HEK293T (cell line): ENCODE measurements at regions not wholly inside any gene's neighbourhood (a gene's known extent, or its start where the extent isn't known, plus 50 kb on each side); places are given as distances from the start of the nearest gene placed in this dataset.
"Not testable (repeated sequence)": the region's sequence is repeated elsewhere in the genome, so short reads cannot be mapped to it uniquely, and the experiment has no call there.

Experiments
- CTCF ChIA-PET: fragments of 350-600 bp; formaldehyde crosslinking; extraction: SDS; loops from one replicate; lab custom pipeline; 2021; ENCODE audit warnings: antibody characterized with exemption, inconsistent platforms; lab: Yijun Ruan, JAX
- POLR2A ChIA-PET: fragments of 350-600 bp; formaldehyde crosslinking; extraction: SDS; loops from one replicate; lab custom pipeline; 2020; ENCODE audit warnings: antibody characterized with exemption, inconsistent platforms; lab: Yijun Ruan, JAX
- DNase-seq: peaks from one replicate; pipeline ENCODE4 v3.0.0; 2012; ENCODE audit warnings: mixed read lengths; ENCODE audit errors: extremely low spot score
- ARNT ChIP-seq: fragments of 450-650 bp; IDR thresholded peaks from 2 replicates; pipeline ENCODE4 v1.6.1; 2017; ENCODE audit warnings: mild to moderate bottlenecking
- BHLHE40 ChIP-seq: fragments of 450-650 bp; IDR thresholded peaks from 2 replicates; pipeline ENCODE4 v1.6.1; 2016; ENCODE audit warnings: mild to moderate bottlenecking, moderate library complexity, borderline replicate concordance
- CTBP1 ChIP-seq: fragments of 450-650 bp; IDR thresholded peaks from 2 replicates; pipeline ENCODE4 v1.6.1; 2016; ENCODE audit warnings: borderline replicate concordance
- ELF4 ChIP-seq: fragments of 450-650 bp; IDR thresholded peaks from 2 replicates; pipeline ENCODE4 v1.6.1; 2017; ENCODE audit warnings: antibody characterized with exemption
- FOXA1 ChIP-seq: fragments of 450-650 bp; IDR thresholded peaks from 2 replicates; pipeline ENCODE4 v1.6.1; 2016; ENCODE audit warnings: mild to moderate bottlenecking
- FOXK2 ChIP-seq: fragments of 450-650 bp; IDR thresholded peaks from 2 replicates; pipeline ENCODE4 v1.6.1; 2016; ENCODE audit warnings: mild to moderate bottlenecking
- FOXM1 ChIP-seq: fragments of 450-650 bp; IDR thresholded peaks from 2 replicates; pipeline ENCODE4 v1.6.1; 2017; ENCODE audit warnings: mild to moderate bottlenecking, borderline replicate concordance
- HDGF ChIP-seq: fragments of 450-650 bp; IDR thresholded peaks from 2 replicates; pipeline ENCODE4 v1.6.1; 2017; ENCODE audit warnings: antibody characterized with exemption, borderline replicate concordance
- L3MBTL2 ChIP-seq: fragments of 450-650 bp; conservative IDR thresholded peaks from 2 replicates; pipeline ENCODE4 v1.6.1; 2016; ENCODE audit warnings: mild to moderate bottlenecking
- NFRKB ChIP-seq: fragments of 450-650 bp; IDR thresholded peaks from 2 replicates; pipeline ENCODE4 v1.6.1; 2016; ENCODE audit warnings: mild to moderate bottlenecking, moderate library complexity
- SP1 ChIP-seq: fragments of 450-650 bp; IDR thresholded peaks from 2 replicates; pipeline ENCODE4 v1.6.1; 2017
- SUZ12 ChIP-seq: fragments of 450-650 bp; IDR thresholded peaks from 2 replicates; pipeline ENCODE4 v1.6.1; 2016; ENCODE audit warnings: mild to moderate bottlenecking
- TARDBP ChIP-seq: fragments of 450-650 bp; IDR thresholded peaks from 2 replicates; pipeline ENCODE4 v1.6.1; 2016
- ZNF384 ChIP-seq: fragments of 450-650 bp; IDR thresholded peaks from 2 replicates; pipeline ENCODE4 v1.6.1; 2016
- TF ChIP-seq, protein P1 (sequence below): fragments of 450-650 bp; IDR thresholded peaks from 2 replicates; pipeline ENCODE4 v1.6.1; 2016

DNA sequence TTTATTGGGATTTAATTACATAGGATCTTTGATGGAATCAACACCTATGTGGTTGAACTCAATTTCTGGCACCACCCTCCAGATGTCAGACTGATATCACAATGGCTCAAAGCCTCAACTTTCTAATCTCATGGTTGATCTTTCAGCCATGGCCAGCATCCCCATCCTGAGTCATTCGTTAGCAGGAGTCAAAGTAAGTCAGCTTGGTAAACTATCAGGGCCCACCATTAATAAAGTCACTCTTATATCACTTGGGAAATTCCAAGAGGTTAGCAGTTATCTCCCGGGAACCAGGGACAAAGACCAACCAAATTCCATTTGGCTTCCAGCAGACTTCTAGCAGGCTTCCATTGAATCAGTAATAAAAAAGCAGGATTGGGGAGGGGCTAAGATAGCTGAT is 50.7 kb upstream of the TNFSF4 start:
- POLR2A ChIA-PET, result no interaction called here
- CTCF ChIA-PET, result no interaction called here

GRCh38 chr1:173258479-173259264 is 51.5 kb upstream of the TNFSF4 start:
- ChIA-PET POLR2A (no interaction called here), CTCF (interaction anchor here (0.8 kb wide), 1 partner anchor 189 kb away, joined by 3 read pairs; no protein-coding TSS in a partner anchor)
- no peak for DNase-seq
- no peak for TF ChIP-seq ELF4
- no peak for TF ChIP-seq FOXA1
- no peak for TF ChIP-seq SP1
- TF ChIP-seq ARNT, result no peak
- no peak for TF ChIP-seq TARDBP
- TF ChIP-seq FOXM1, result no peak
- TF ChIP-seq, protein P1, sequence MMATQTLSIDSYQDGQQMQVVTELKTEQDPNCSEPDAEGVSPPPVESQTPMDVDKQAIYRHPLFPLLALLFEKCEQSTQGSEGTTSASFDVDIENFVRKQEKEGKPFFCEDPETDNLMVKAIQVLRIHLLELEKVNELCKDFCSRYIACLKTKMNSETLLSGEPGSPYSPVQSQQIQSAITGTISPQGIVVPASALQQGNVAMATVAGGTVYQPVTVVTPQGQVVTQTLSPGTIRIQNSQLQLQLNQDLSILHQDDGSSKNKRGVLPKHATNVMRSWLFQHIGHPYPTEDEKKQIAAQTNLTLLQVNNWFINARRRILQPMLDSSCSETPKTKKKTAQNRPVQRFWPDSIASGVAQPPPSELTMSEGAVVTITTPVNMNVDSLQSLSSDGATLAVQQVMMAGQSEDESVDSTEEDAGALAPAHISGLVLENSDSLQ, result no peak
- TF ChIP-seq FOXK2, result no peak

More for the DNA sequence above, 50.7 kb upstream of the TNFSF4 start:
- TF ChIP-seq, protein P1, result no peak
- no peak for TF ChIP-seq ELF4
- TF ChIP-seq SP1, result no peak
- no peak for DNase-seq

GRCh38 chr1:173260329-173260728 is 53.2 kb upstream of the TNFSF4 start:
- POLR2A ChIA-PET, CTCF ChIA-PET, DNase-seq: not testable (repeated sequence)

- ChIA-PET POLR2A (no interaction called here), CTCF (no interaction called here)
- no peak for DNase-seq
- no peak for TF ChIP-seq CTBP1
- TF ChIP-seq HDGF, result no peak
- no peak for TF ChIP-seq SP1
- TF ChIP-seq, protein P1, result no peak
Observed at GRCh38 chr1:173266841-173267240, 59.7 kb upstream of the TNFSF4 start.

- DNase-seq, result no peak
- TF ChIP-seq, protein P1, result no peak
- TF ChIP-seq FOXM1 (no peak), HDGF (no peak), CTBP1 (no peak)
- ChIA-PET POLR2A (no interaction called here), CTCF (no interaction called here)
Observed at GRCh38 chr1:173267453-173267945, 60.4 kb upstream of the TNFSF4 start.

DNA sequence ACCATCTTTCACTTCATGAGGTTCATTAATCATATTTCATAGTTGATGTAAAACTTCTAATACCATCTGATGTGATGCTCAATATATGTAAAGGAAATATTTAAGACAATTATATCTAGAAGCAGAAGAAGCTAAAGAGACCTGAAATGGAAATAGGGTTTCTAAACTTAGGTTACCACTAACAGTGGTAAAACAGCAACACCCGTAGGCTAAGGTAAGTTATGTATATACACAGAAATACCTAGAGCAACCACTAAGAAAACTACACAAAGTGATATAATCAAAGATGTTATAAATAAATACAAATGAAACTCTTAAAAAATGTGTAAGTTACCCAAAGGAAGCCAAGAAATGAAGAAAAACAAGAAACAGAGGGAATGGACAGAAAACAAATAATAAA is 61.1 kb upstream of the TNFSF4 start:
- ChIA-PET CTCF (no interaction called here), POLR2A (no interaction called here)
- TF ChIP-seq SUZ12 (no peak), TARDBP (no peak), NFRKB (no peak)
- TF ChIP-seq, protein P1, result no peak
- no peak for DNase-seq

- ChIA-PET POLR2A (no interaction called here), CTCF (no interaction called here)
- TF ChIP-seq ELF4, result no peak
- no peak for TF ChIP-seq FOXK2
- TF ChIP-seq FOXA1, result no peak
- no peak for TF ChIP-seq NFRKB
- TF ChIP-seq TARDBP, result no peak
- no peak for TF ChIP-seq ARNT
- no peak for TF ChIP-seq FOXM1
- no peak for TF ChIP-seq SUZ12
- no peak for TF ChIP-seq ZNF384
- no peak for TF ChIP-seq L3MBTL2
- TF ChIP-seq HDGF, result no peak
- TF ChIP-seq CTBP1, result no peak
- no peak for TF ChIP-seq BHLHE40
- no peak for DNase-seq
Observed at GRCh38 chr1:173268786-173269277, 61.7 kb upstream of the TNFSF4 start.
